GM12878 (cell line): ENCODE measurements at regions not wholly inside any gene's neighbourhood (a gene's known extent, or its start where the extent isn't known, plus 50 kb on each side); places are given as distances from the start of the nearest gene placed in this dataset.

Experiments used
- ATAC-seq: fragments of 200-7000 bp; cut with Tn5 transposase; 3 replicates; pipeline ENCODE4 v1.9.1; 2020; ENCODE audit warnings: mild to moderate bottlenecking, moderate library complexity
- BruUV-seq: library from RNA; stranded (reverse); fragments of 400-500 nt; replicated peaks from 2 replicates; lab custom pipeline; 2021; lab: Mats Ljungman, UMichigan
- CTCF ChIA-PET: fragments of 300-600 bp; sonication (Branson Sonifier 250); formaldehyde crosslinking; extraction: SDS; loops from one replicate; lab custom pipeline; 2021; ENCODE audit warnings: inconsistent platforms; lab: Yijun Ruan, JAX
- POLR2A ChIA-PET: fragments of 350-600 bp; formaldehyde crosslinking; extraction: SDS; loops from one replicate; lab custom pipeline; 2021; ENCODE audit warnings: inconsistent platforms; lab: Charles Lee
- RAD21 ChIA-PET: fragments of 300-600 bp; sonication (Branson Sonifier 250); formaldehyde crosslinking; loops from one replicate; lab custom pipeline; 2023; ENCODE audit warnings: antibody characterized with exemption; ENCODE audit not compliant: unreplicated experiment; lab: Charles Lee
- SMC1A ChIA-PET: fragments of 300-600 bp; sonication (Branson Sonifier 250); formaldehyde crosslinking; loops from one replicate; lab custom pipeline; 2023; ENCODE audit not compliant: unreplicated experiment, uncharacterized antibody; lab: Charles Lee
- DNase-seq: peaks from one replicate; pipeline ENCODE4 v3.0.0-alpha.2; 2011; ENCODE audit warnings: low read depth, low spot score
- FAIRE-seq: peaks from 3 replicates; lab custom pipeline; 2011; peaks lifted over from hg19 to GRCh38; lab: Jason Lieb, UNC
- H2AFZ ChIP-seq: 2 replicates; pipeline ENCODE4 v1.6.0; 2011; ENCODE audit warnings: low read depth, low read length, control low read depth; ENCODE audit not compliant: control insufficient read depth
- H3K27ac ChIP-seq: 2 replicates; pipeline ENCODE4 v1.5.1; 2011; ENCODE audit warnings: control low read depth; ENCODE audit not compliant: control insufficient read depth, insufficient read depth
- H3K27me3 ChIP-seq, 2 experiments: replicated peaks in 1 of 2; 2 replicates each; pipeline versions ENCODE4 v1.6.0 to v1.6.1; 2011; ENCODE audit warnings: low read length in 1 of 2; ENCODE audit not compliant: control insufficient read depth in 2 of 2, insufficient read depth in 2 of 2
- H3K36me3 ChIP-seq, 2 experiments: 2 replicates each; pipeline ENCODE4 v1.5.1; 2011; ENCODE audit warnings: low read length in 1 of 2; ENCODE audit not compliant: control insufficient read depth in 2 of 2, insufficient read depth in 2 of 2
- H3K4me1 ChIP-seq: 2 replicates; pipeline ENCODE4 v1.6.1; 2011; ENCODE audit warnings: mild to moderate bottlenecking, low read length, moderate library complexity, mixed read lengths; ENCODE audit not compliant: control insufficient read depth, insufficient read depth
- H3K4me2 ChIP-seq: 2 replicates; pipeline ENCODE4 v1.6.0; 2011; ENCODE audit warnings: control low read depth; ENCODE audit not compliant: control insufficient read depth, insufficient read depth
- H3K4me3 ChIP-seq: fragments of 200-600 bp; sonication (generic); 2 replicates; pipeline ENCODE4 v1.5.1; 2016
- H3K79me2 ChIP-seq: 2 replicates; pipeline ENCODE4 v1.6.0; 2011; ENCODE audit warnings: low read length; ENCODE audit not compliant: control insufficient read depth, insufficient read depth
- H3K9ac ChIP-seq: 2 replicates; pipeline ENCODE4 v1.8.0; 2011; ENCODE audit warnings: low read length, control low read depth, mixed read lengths; ENCODE audit not compliant: control insufficient read depth, insufficient read depth
- H3K9me3 ChIP-seq: replicated peaks from 3 replicates; pipeline ENCODE4 v1.5.1; 2011; ENCODE audit warnings: mild to moderate bottlenecking, low read length; ENCODE audit not compliant: control insufficient read depth, insufficient read depth
- H4K20me1 ChIP-seq: 2 replicates; pipeline ENCODE4 v1.6.0; 2011; ENCODE audit not compliant: control insufficient read depth, insufficient read depth
- BHLHE40 ChIP-seq, 2 experiments: fragments of 450-650 bp in 1 of 2; IDR thresholded peaks; 2 replicates each; pipeline ENCODE4 v1.6.1; 2011 to 2017; ENCODE audit warnings: low read depth in 2 of 2, borderline replicate concordance in 1 of 2, improper control_type of control experiment in 1 of 2, low read length in 1 of 2, mild to moderate bottlenecking in 1 of 2
- EGR1 ChIP-seq, 2 experiments: IDR thresholded peaks; 1 replicate in 1 of 2; 2 replicates in 1 of 2; pipeline ENCODE4 v1.6.1; 2011 to 2012; ENCODE audit warnings: low read depth in 2 of 2, low read length in 2 of 2, borderline replicate concordance in 1 of 2, mild to moderate bottlenecking in 1 of 2, moderate library complexity in 1 of 2
- GABPA ChIP-seq: IDR thresholded peaks from 2 replicates; pipeline ENCODE4 v1.6.1; 2014; ENCODE audit warnings: antibody characterized with exemption, low read depth, mild to moderate bottlenecking, inconsistent platforms
- MTA2 ChIP-seq: fragments of 450-650 bp; IDR thresholded peaks from 2 replicates; pipeline ENCODE4 v1.6.1; 2016; ENCODE audit warnings: low read depth, mild to moderate bottlenecking, moderate library complexity
- MYB ChIP-seq: fragments of 150-350 bp; IDR thresholded peaks from 2 replicates; pipeline ENCODE4 v1.6.1; 2014; ENCODE audit warnings: mild to moderate bottlenecking, low read depth, low read length, borderline replicate concordance
- NFYA ChIP-seq: IDR thresholded peaks from 2 replicates; pipeline ENCODE4 v1.6.1; 2011; ENCODE audit warnings: low read depth, mild to moderate bottlenecking, low read length, improper control_type of control experiment, borderline replicate concordance
- NR2F1 ChIP-seq: fragments of 450-650 bp; conservative IDR thresholded peaks from 2 replicates; pipeline ENCODE4 v1.6.1; 2017; ENCODE audit warnings: mild to moderate bottlenecking
- POLR2A ChIP-seq: IDR thresholded peaks from 2 replicates; pipeline ENCODE4 v1.6.1; 2011; ENCODE audit warnings: low read depth, mild to moderate bottlenecking, low read length
- RAD51 ChIP-seq: fragments of 450-650 bp; IDR thresholded peaks from 2 replicates; pipeline ENCODE4 v1.6.1; 2016; ENCODE audit warnings: moderate library complexity, mild to moderate bottlenecking, inconsistent platforms
- RELA ChIP-seq: fragments of 450-650 bp; IDR thresholded peaks from 2 replicates; pipeline ENCODE4 v1.8.0; 2014; ENCODE audit warnings: borderline replicate concordance; ENCODE audit not compliant: partially characterized antibody
- RUNX3 ChIP-seq: IDR thresholded peaks from 2 replicates; pipeline ENCODE4 v1.6.1; 2012; ENCODE audit warnings: low read length, inconsistent platforms
- YBX1 ChIP-seq: fragments of 450-650 bp; IDR thresholded peaks from 2 replicates; pipeline ENCODE4 v1.6.1; 2016; ENCODE audit warnings: antibody characterized with exemption
- ZBED1 ChIP-seq: IDR thresholded peaks from 2 replicates; pipeline ENCODE4 v1.6.1; 2016; ENCODE audit warnings: borderline replicate concordance
- ZNF274 ChIP-seq: IDR thresholded peaks from one replicate; pipeline ENCODE4 v1.8.0; 2011; ENCODE audit not compliant: insufficient read length, insufficient read depth
- WGBS: methylation state at CpG from one replicate; pipeline ENCODE4 v1.1.6; 2016; ENCODE audit warnings: low lambda C conversion rate; ENCODE audit not compliant: insufficient replicate concordance, insufficient coverage; ENCODE audit errors: missing lambda C conversion rate; 5-methylcytosine and 5-hydroxymethylcytosine counted together
- in situ Hi-C: fragments of 300-500 bp; cut with MboI; formaldehyde crosslinking; loops from 9 replicates; pipeline ENCODE4 v1.14.3; 2018; ENCODE audit warnings: mixed read lengths
- intact Hi-C: fragments of 100-400 bp; cut with micrococcal nuclease; formaldehyde crosslinking; loops from one replicate; pipeline ENCODE4 v1.14.2; 2022; ENCODE audit not compliant: unreplicated experiment

GRCh38 chr14:51527073-51527472, 124.6 kb upstream of the FRMD6 start:
- Histone ChIP-seq H3K27me3 (no peaks in the 10 kb centered on the region; a peak in 1 of 4 replicates), H3K4me2 (no peak overlapping the region), H3K4me3 (no peak overlapping the region), H3K79me2 (no peaks in the 10 kb centered on the region), H3K36me3 (no peaks in the 10 kb centered on the region), H3K9ac (no peak overlapping the region), H3K4me1 (no peaks in the 10 kb centered on the region), H3K27ac (no peak overlapping the region), H2AFZ (no peak overlapping the region), H4K20me1 (no peaks in the 10 kb centered on the region), H3K9me3 (no peaks in the 10 kb centered on the region)
- POLR2A ChIA-PET = no interaction called here
- BruUV-seq = no TSS peak
- RAD21 ChIA-PET = no interaction called here
- WGBS = 0% methylated on average over 2 of the region's 2 CpGs
- DNase-seq (no peak), FAIRE-seq (no peak), ATAC-seq (no peak)
- SMC1A ChIA-PET = no interaction called here
- intact Hi-C loops = no loop called here
- TF ChIP-seq ZNF274 = no peak
- TF ChIP-seq MYB = no peak
- no peak for TF ChIP-seq RAD51
- TF ChIP-seq EGR1 (IDR thresholded peaks at IDR 0.05; ENCODE audit: borderline replicate concordance in 1 of 2, low read depth in 2 of 2, low read length in 2 of 2) = no peak
- in situ Hi-C loops = no loop called here
- CTCF ChIA-PET = no interaction called here

- SMC1A ChIA-PET = interaction anchor here (1.3 kb wide), 1 partner anchor 14 kb away, joined by 3 read pairs; no protein-coding TSS in a partner anchor
- intact Hi-C loops = no loop called here
- no peaks in the 10 kb centered on the region for H3K9me3 ChIP-seq
- WGBS = 0% methylated on average over 1 of the region's 1 CpG
- no peak for FAIRE-seq
- H3K4me2 ChIP-seq = no peak overlapping the region
- no peak overlapping the region for H3K27ac ChIP-seq
- no peak overlapping the region for H2AFZ ChIP-seq
- no peak for ATAC-seq
- no peaks in the 10 kb centered on the region for H3K79me2 ChIP-seq
- H3K27me3 ChIP-seq = no peaks in the 10 kb centered on the region
- no peak for DNase-seq
- TF ChIP-seq RUNX3 (no peak), RELA (no peak), NFYA (no peak), GABPA (no peak), MTA2 (no peak), NR2F1 (no peak), ZBED1 (no peak), POLR2A (no peak), BHLHE40 (IDR thresholded peaks at IDR 0.05; ENCODE audit: borderline replicate concordance in 1 of 2, low read depth in 2 of 2, low read length in 1 of 2) (no peak), YBX1 (no peak)
- TF ChIP-seq, all 136 proteins: peak for 0
- RAD21 ChIA-PET = no interaction called here
- POLR2A ChIA-PET = no interaction called here
- no peak overlapping the region for H3K4me3 ChIP-seq
- CTCF ChIA-PET = interaction anchor here (1.3 kb wide), 1 partner anchor 9 kb away, joined by 4 read pairs; no protein-coding TSS in a partner anchor
- in situ Hi-C loops = no loop called here
- H3K4me1 ChIP-seq = no peaks in the 10 kb centered on the region
- BruUV-seq = no TSS peak
- no peaks in the 10 kb centered on the region for H4K20me1 ChIP-seq
- H3K36me3 ChIP-seq = no peaks in the 10 kb centered on the region
- no peak overlapping the region for H3K9ac ChIP-seq
Measured at GRCh38 chr14:51529736-51530135, 122.0 kb upstream of the FRMD6 start.
